Natural killer cell (primary cell): ENCODE measurements at regions not wholly inside any gene's neighbourhood (a gene's known extent, or its start where the extent isn't known, plus 50 kb on each side); places are given as distances from the start of the nearest gene placed in this dataset.
"Not testable (repeated sequence)": the region's sequence is repeated elsewhere in the genome, so short reads cannot be mapped to it uniquely, and the experiment has no call there.

Experiments
- ATAC-seq, 3 donors: fragments of 150-1000 bp in 2 of 3; fragments of 200-7000 bp in 1 of 3; cut with Tn5 transposase; 1 replicate in 1 of 3; 2 replicates in 2 of 3; pipeline ENCODE4 v1.10.0; 2021; ENCODE audit warnings: mild to moderate bottlenecking in 2 of 3, moderate library complexity in 2 of 3
- DNase-seq, 2 donors: peaks; one replicate each; pipeline versions ENCODE4 v3.0.0 to v3.0.0-alpha.2; 2013 to 2021; ENCODE audit warnings: mixed read lengths in 1 of 2
- H3K27ac ChIP-seq: one replicate; pipeline ENCODE4 v1.5.1; 2013; ENCODE audit warnings: mild to moderate bottlenecking, low read length
- H3K27me3 ChIP-seq: one replicate; pipeline ENCODE4 v1.6.1; 2013; ENCODE audit warnings: low read length; ENCODE audit not compliant: control insufficient read depth, insufficient read depth
- H3K36me3 ChIP-seq: one replicate; pipeline ENCODE4 v1.6.1; 2013; ENCODE audit warnings: low read length; ENCODE audit not compliant: control insufficient read depth, insufficient read depth
- H3K4me1 ChIP-seq: one replicate; pipeline ENCODE4 v1.6.1; 2013; ENCODE audit warnings: low read length; ENCODE audit not compliant: control insufficient read depth, insufficient read depth
- H3K4me3 ChIP-seq: one replicate; pipeline ENCODE4 v1.5.1; 2013; ENCODE audit warnings: low read length
- H3K9me3 ChIP-seq: one replicate; pipeline ENCODE4 v1.6.1; 2013; ENCODE audit warnings: low read length; ENCODE audit not compliant: control insufficient read depth, insufficient read depth
- H3K27ac Mint-ChIP-seq, 2 donors: one replicate each; pipeline ENCODE4 v1.8.0; 2022; ENCODE audit warnings: mild to moderate bottlenecking in 2 of 2, mixed read lengths in 2 of 2, moderate library complexity in 1 of 2
- H3K27me3 Mint-ChIP-seq, 2 donors: one replicate each; pipeline ENCODE4 v1.8.0; 2022; ENCODE audit warnings: low read depth in 2 of 2, mixed read lengths in 2 of 2
- H3K36me3 Mint-ChIP-seq: one replicate; pipeline ENCODE4 v1.8.0; 2022; ENCODE audit warnings: mixed read lengths
- H3K4me1 Mint-ChIP-seq, 2 donors: one replicate each; pipeline ENCODE4 v1.8.0; 2022; ENCODE audit warnings: mixed read lengths in 2 of 2
- H3K4me3 Mint-ChIP-seq: one replicate; pipeline ENCODE4 v1.8.0; 2022; ENCODE audit warnings: mild to moderate bottlenecking, moderate library complexity, mixed read lengths
- H3K9me3 Mint-ChIP-seq, 2 donors: one replicate each; pipeline ENCODE4 v1.8.0; 2022; ENCODE audit warnings: mixed read lengths in 2 of 2
- CTCF ChIP-seq: fragments of 200-600 bp; IDR thresholded peaks from one replicate; pipeline ENCODE4 v1.8.0; 2022; ENCODE audit warnings: antibody characterized with exemption
- WGBS: methylation state at CpG from one replicate; pipeline ENCODE4 v1.1.7; 2013; ENCODE audit warnings: missing lambda C conversion rate; ENCODE audit not compliant: insufficient coverage; 5-methylcytosine and 5-hydroxymethylcytosine counted together
- intact Hi-C: fragments of 100-400 bp; cut with micrococcal nuclease; formaldehyde crosslinking; loops from one replicate; pipeline ENCODE4 v1.14.2; 2022

- ATAC-seq: no peak
- no peaks in the 10 kb centered on the region for H3K9me3 ChIP-seq
- DNase-seq: no peak
- Mint-ChIP-seq H3K27me3 (peaks cover under 1 to 5% of the 10 kb centered on the region in 2 donors), H3K4me3 (no peak overlapping the region), H3K36me3 (no peaks in the 10 kb centered on the region), H3K4me1 (no peaks in the 10 kb centered on the region), H3K9me3 (no peaks in the 10 kb centered on the region), H3K27ac (no peak overlapping the region)
- no peaks in the 10 kb centered on the region for H3K36me3 ChIP-seq
- intact Hi-C loops: no loop called here
- H3K27me3 ChIP-seq: no peaks in the 10 kb centered on the region
- no peak for TF ChIP-seq CTCF
- H3K4me3 ChIP-seq: no peak overlapping the region
- H3K27ac ChIP-seq: no peak overlapping the region
- WGBS: no CpG with 5 or more reads among the region's 2 CpGs
- H3K4me1 ChIP-seq: no peaks in the 10 kb centered on the region
Measured at GRCh38 chr2:75396314-75396713, 164.4 kb downstream of the EVA1A start.

GRCh38 chr2:75394764-75395163, 166.0 kb downstream of the EVA1A start:
- H3K27ac Mint-ChIP-seq, H3K4me1 ChIP-seq, H3K4me3 Mint-ChIP-seq, H3K27me3 ChIP-seq, DNase-seq, H3K9me3 ChIP-seq, ATAC-seq, H3K36me3 Mint-ChIP-seq, H3K4me1 Mint-ChIP-seq, intact Hi-C loops, H3K4me3 ChIP-seq, H3K27ac ChIP-seq, H3K27me3 Mint-ChIP-seq, H3K9me3 Mint-ChIP-seq, H3K36me3 ChIP-seq: not testable (repeated sequence)
- 67% methylated on average over 2 of the region's 2 CpGs for WGBS

GRCh38 chr2:75390169-75390568, 170.6 kb downstream of the EVA1A start:
- H3K9me3 Mint-ChIP-seq: no peaks in the 10 kb centered on the region
- Histone ChIP-seq H3K9me3 (no peaks in the 10 kb centered on the region), H3K4me1 (no peaks in the 10 kb centered on the region), H3K4me3 (no peak overlapping the region), H3K27me3 (no peaks in the 10 kb centered on the region), H3K36me3 (no peaks in the 10 kb centered on the region), H3K27ac (no peak overlapping the region)
- H3K27ac Mint-ChIP-seq: no peak overlapping the region
- no peaks in the 10 kb centered on the region for H3K36me3 Mint-ChIP-seq
- DNase-seq (no peak), ATAC-seq (no peak)
- H3K27me3 Mint-ChIP-seq: peaks cover 0 to 3% of the 10 kb centered on the region in 2 donors
- 91% methylated on average over 3 of the region's 3 CpGs for WGBS
- intact Hi-C loops: no loop called here
- no peak overlapping the region for H3K4me3 Mint-ChIP-seq
- H3K4me1 Mint-ChIP-seq: no peaks in the 10 kb centered on the region
- TF ChIP-seq CTCF: no peak

GRCh38 chr2:75389271-75389670, 171.5 kb downstream of the EVA1A start:
- no peaks in the 10 kb centered on the region for H3K4me1 Mint-ChIP-seq
- ATAC-seq (no peak), DNase-seq (no peak)
- Histone ChIP-seq H3K9me3 (no peaks in the 10 kb centered on the region), H3K4me1 (no peaks in the 10 kb centered on the region), H3K36me3 (no peaks in the 10 kb centered on the region), H3K27ac (no peak overlapping the region), H3K27me3 (no peaks in the 10 kb centered on the region), H3K4me3 (no peak overlapping the region)
- H3K36me3 Mint-ChIP-seq: no peaks in the 10 kb centered on the region
- peaks cover 0 to 5% of the 10 kb centered on the region in 2 donors for H3K27me3 Mint-ChIP-seq
- WGBS: 75% methylated on average over 2 of the region's 2 CpGs
- no peaks in the 10 kb centered on the region for H3K9me3 Mint-ChIP-seq
- no peak overlapping the region for H3K4me3 Mint-ChIP-seq
- TF ChIP-seq CTCF: no peak
- intact Hi-C loops: no loop called here
- H3K27ac Mint-ChIP-seq: no peak overlapping the region
